Stimulated activated naive B cell treated with anti-CD40 and anti-IgM and Interleukin-4, amounts not matched to agents 10 μg/mL and 1 μg/mL and 100 μg/mL, for 72 hours (primary cell): ENCODE measurements at regions not wholly inside any gene's neighbourhood (a gene's known extent, or its start where the extent isn't known, plus 50 kb on each side); places are given as distances from the start of the nearest gene placed in this dataset.

Experiments
- ATAC-seq, 2 donors: fragments of 150-1000 bp; cut with Tn5 transposase; replicated peaks; 2 replicates each; pipeline ENCODE4 v1.10.0; 2021; ENCODE audit warnings: moderate library complexity in 1 of 2
- DNase-seq: peaks from one replicate; pipeline ENCODE4 v3.0.0; 2021
- H3K27ac Mint-ChIP-seq: one replicate; pipeline ENCODE4 v1.8.0; 2022; ENCODE audit warnings: mild to moderate bottlenecking, mixed read lengths
- H3K27me3 Mint-ChIP-seq, 2 donors: one replicate each; pipeline ENCODE4 v1.8.0; 2022; ENCODE audit warnings: mixed read lengths in 2 of 2
- H3K36me3 Mint-ChIP-seq, 2 donors: one replicate each; pipeline ENCODE4 v1.8.0; 2022; ENCODE audit warnings: mixed read lengths in 2 of 2, mild to moderate bottlenecking in 1 of 2
- H3K4me1 Mint-ChIP-seq, 2 donors: one replicate each; pipeline ENCODE4 v1.8.0; 2022; ENCODE audit warnings: mixed read lengths in 2 of 2, mild to moderate bottlenecking in 1 of 2
- H3K4me3 Mint-ChIP-seq, 2 donors: one replicate each; pipeline ENCODE4 v1.8.0; 2022; ENCODE audit warnings: mild to moderate bottlenecking in 2 of 2, mixed read lengths in 2 of 2, moderate library complexity in 1 of 2
- H3K9me3 Mint-ChIP-seq, 2 donors: one replicate each; pipeline ENCODE4 v1.8.0; 2022; ENCODE audit warnings: mixed read lengths in 2 of 2, mild to moderate bottlenecking in 1 of 2

GRCh38 chrX:97666890-97667289, 783.2 kb downstream of the RPA4 start:
- H3K27ac Mint-ChIP-seq: no peak overlapping the region
- H3K4me1 Mint-ChIP-seq: no peaks in the 10 kb centered on the region
- H3K9me3 Mint-ChIP-seq: peaks cover 0 to 2% of the 10 kb centered on the region in 2 donors
- no peaks in the 10 kb centered on the region for H3K36me3 Mint-ChIP-seq
- no peak overlapping the region for H3K4me3 Mint-ChIP-seq
- H3K27me3 Mint-ChIP-seq: no peaks in the 10 kb centered on the region
- DNase-seq (no peak), ATAC-seq (no peak)

GRCh38 chrX:97668126-97668525, 784.4 kb downstream of the RPA4 start:
- Mint-ChIP-seq H3K27ac (no peak overlapping the region), H3K9me3 (peaks cover 0 to 2% of the 10 kb centered on the region in 2 donors), H3K36me3 (no peaks in the 10 kb centered on the region), H3K4me3 (no peak overlapping the region), H3K27me3 (no peaks in the 10 kb centered on the region), H3K4me1 (no peaks in the 10 kb centered on the region)
- DNase-seq: no peak
- ATAC-seq: no peak

DNA sequence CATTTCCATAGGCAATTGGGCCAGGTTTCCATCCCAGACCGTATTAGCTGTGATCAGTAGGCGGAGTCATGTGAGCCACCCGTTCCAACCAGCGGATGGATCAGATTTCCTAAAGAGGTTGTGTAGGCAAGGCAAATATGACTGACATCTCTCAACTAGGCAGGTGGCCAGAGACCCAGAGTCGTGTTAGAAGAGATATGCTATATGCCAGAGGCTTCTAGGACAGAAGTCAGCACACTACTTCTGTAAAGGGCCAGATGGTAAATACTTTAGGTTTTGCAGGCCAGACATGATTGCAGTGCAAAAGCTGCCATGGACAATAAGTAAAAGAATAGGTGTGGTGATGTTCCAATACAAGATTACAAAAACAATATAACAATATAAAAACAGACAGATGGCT, 788.4 kb downstream of the RPA4 start:
- peaks cover 0 to 6% of the 10 kb centered on the region in 2 donors for H3K27me3 Mint-ChIP-seq
- H3K4me1 Mint-ChIP-seq: no peaks in the 10 kb centered on the region
- no peak for ATAC-seq
- no peak overlapping the region for H3K4me3 Mint-ChIP-seq
- no peak overlapping the region for H3K27ac Mint-ChIP-seq
- no peaks in the 10 kb centered on the region for H3K9me3 Mint-ChIP-seq
- DNase-seq: no peak
- no peaks in the 10 kb centered on the region for H3K36me3 Mint-ChIP-seq

DNA sequence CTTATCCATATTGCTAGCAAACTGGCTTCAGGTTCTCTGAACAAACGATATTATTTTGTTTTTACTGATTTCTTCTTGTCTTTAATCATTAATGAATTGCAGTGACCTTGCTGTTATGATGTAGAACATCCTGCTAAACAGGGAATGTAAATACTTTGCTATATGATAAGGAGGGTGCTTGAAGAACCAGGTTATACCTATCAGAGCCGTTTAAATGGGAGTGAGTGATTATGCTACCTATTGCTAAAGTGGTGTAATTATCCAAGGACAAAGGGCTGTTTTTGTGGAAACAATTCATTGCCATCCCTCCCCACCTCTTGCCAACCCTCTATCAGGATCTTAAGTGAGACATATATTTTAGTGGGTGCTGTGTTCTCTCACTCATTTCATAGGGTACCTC, 788.9 kb downstream of the RPA4 start:
- no peak overlapping the region for H3K4me3 Mint-ChIP-seq
- peaks cover 0 to 6% of the 10 kb centered on the region in 2 donors for H3K27me3 Mint-ChIP-seq
- H3K4me1 Mint-ChIP-seq: no peaks in the 10 kb centered on the region
- ATAC-seq (no peak), DNase-seq (no peak)
- no peak overlapping the region for H3K27ac Mint-ChIP-seq
- H3K36me3 Mint-ChIP-seq: no peaks in the 10 kb centered on the region
- no peaks in the 10 kb centered on the region for H3K9me3 Mint-ChIP-seq

DNA sequence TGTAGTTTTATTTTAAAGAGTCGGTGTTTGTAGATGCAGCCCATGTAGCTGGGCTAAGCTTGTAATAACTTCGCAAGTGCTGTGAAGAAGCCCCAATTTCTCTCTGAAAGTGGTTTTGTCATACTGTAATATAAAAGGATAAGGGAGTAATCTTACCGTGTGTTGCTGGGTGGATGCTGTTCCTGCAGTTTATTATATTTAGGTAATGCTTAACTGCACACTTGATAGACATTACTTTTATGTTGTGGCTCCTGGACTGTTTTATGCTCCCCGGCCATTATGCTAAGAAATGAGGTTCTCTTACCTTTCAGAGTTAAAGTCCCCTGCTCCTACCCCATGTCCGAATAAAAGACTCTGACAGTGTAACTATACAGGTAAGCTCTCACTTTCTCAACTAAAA, 789.4 kb downstream of the RPA4 start:
- Mint-ChIP-seq H3K9me3 (no peaks in the 10 kb centered on the region), H3K36me3 (no peaks in the 10 kb centered on the region), H3K27me3 (peaks cover 0 to 6% of the 10 kb centered on the region in 2 donors), H3K27ac (no peak overlapping the region), H3K4me1 (no peaks in the 10 kb centered on the region), H3K4me3 (no peak overlapping the region)
- no peak for ATAC-seq
- DNase-seq: no peak

GRCh38 chrX:97682991-97683840, 799.5 kb downstream of the RPA4 start:
- Mint-ChIP-seq H3K27me3 (peaks cover 0 to 10% of the 10 kb centered on the region in 2 donors), H3K9me3 (no peaks in the 10 kb centered on the region), H3K4me3 (no peak overlapping the region), H3K4me1 (no peaks in the 10 kb centered on the region), H3K36me3 (no peaks in the 10 kb centered on the region), H3K27ac (no peak overlapping the region)
- ATAC-seq (no peak), DNase-seq (no peak)

GRCh38 chrX:97685753-97686152, 802.0 kb downstream of the RPA4 start:
- Mint-ChIP-seq H3K4me3 (no peak overlapping the region), H3K27me3 (peaks cover 0 to 4% of the 10 kb centered on the region in 2 donors), H3K36me3 (no peaks in the 10 kb centered on the region), H3K9me3 (no peaks in the 10 kb centered on the region), H3K4me1 (no peaks in the 10 kb centered on the region), H3K27ac (no peak overlapping the region)
- ATAC-seq: peak; percentile 44 to 58
- no peak for DNase-seq

GRCh38 chrX:97691901-97692455, 808.3 kb downstream of the RPA4 start:
- no peak for ATAC-seq
- Mint-ChIP-seq H3K9me3 (no peaks in the 10 kb centered on the region), H3K27me3 (peaks cover 0 to 2% of the 10 kb centered on the region in 2 donors), H3K36me3 (no peaks in the 10 kb centered on the region), H3K4me1 (no peaks in the 10 kb centered on the region), H3K27ac (no peak overlapping the region), H3K4me3 (no peak overlapping the region)
- DNase-seq: no peak

DNA sequence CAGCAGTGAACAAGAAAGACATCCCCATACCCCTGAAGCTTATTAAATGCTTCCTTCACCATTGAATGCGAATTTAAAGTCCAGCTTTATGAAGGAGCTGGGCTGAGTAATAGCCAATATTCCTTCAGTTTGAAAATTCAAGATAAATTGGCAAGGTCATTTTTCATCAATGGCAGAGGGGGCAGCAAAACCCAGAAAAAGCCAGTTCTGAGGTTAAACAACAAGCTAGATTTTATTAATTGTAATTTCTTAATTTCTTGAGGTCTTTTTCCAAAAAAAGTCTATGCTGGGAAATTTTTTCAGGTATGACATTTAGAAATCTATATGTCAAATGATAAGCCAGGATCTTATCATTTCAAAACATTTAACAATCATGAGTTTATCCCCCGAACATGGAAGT, 808.9 kb downstream of the RPA4 start:
- H3K9me3 Mint-ChIP-seq: no peaks in the 10 kb centered on the region
- ATAC-seq: no peak
- no peak for DNase-seq
- no peaks in the 10 kb centered on the region for H3K27me3 Mint-ChIP-seq
- no peaks in the 10 kb centered on the region for H3K4me1 Mint-ChIP-seq
- H3K27ac Mint-ChIP-seq: no peak overlapping the region
- H3K4me3 Mint-ChIP-seq: no peak overlapping the region
- H3K36me3 Mint-ChIP-seq: no peaks in the 10 kb centered on the region

GRCh38 chrX:97700547-97700946, 816.8 kb downstream of the RPA4 start:
- Mint-ChIP-seq H3K27ac (no peak overlapping the region), H3K4me3 (no peak overlapping the region), H3K36me3 (no peaks in the 10 kb centered on the region), H3K27me3 (no peaks in the 10 kb centered on the region), H3K4me1 (no peaks in the 10 kb centered on the region), H3K9me3 (peaks cover 0 to 1% of the 10 kb centered on the region in 2 donors)
- DNase-seq: no peak
- ATAC-seq: no peak

DNA sequence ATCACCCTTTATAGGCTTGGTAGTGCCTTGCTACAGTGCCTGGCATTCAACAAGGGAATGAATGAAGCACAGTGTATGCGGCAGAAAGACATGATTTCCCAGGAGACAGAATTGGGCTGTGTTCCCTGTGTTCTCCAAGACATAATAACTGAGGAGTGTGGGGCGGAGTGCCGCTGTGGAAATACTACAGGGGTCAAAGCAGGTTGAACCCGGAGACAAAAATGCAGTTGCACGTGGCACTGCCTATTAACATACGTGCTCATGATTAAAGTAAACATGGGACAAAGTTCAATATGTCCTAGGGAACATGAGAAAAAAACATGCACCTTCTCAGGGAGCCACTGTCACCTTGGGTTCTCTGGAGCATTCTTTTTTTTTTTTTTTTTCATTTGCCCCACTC, 820.8 kb downstream of the RPA4 start:
- Mint-ChIP-seq H3K4me3 (no peak overlapping the region), H3K36me3 (no peaks in the 10 kb centered on the region), H3K27me3 (no peaks in the 10 kb centered on the region), H3K27ac (no peak overlapping the region), H3K4me1 (no peaks in the 10 kb centered on the region), H3K9me3 (no peaks in the 10 kb centered on the region)
- DNase-seq (no peak), ATAC-seq (no peak)

DNA sequence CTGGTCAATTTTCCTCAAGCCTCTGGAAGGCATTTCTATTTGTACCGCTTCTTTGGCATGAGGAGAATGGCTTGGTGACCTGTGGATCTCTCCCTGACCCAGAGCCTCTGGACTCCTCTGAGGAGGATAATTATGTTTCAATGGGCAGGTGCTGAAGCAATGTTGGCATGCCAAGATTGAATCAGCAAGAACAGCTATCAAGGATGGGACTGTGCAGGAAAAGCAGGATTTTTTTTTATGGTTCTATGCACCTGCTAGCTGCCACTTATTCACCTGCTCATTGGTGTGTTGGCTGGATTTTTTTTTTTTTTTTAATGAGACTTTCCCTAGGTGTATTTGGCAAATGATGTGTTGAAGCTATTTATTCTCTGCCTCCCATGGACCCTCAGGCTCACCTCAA, 821.2 kb downstream of the RPA4 start:
- H3K9me3 Mint-ChIP-seq: no peaks in the 10 kb centered on the region
- no peak overlapping the region for H3K4me3 Mint-ChIP-seq
- H3K27ac Mint-ChIP-seq: no peak overlapping the region
- DNase-seq (no peak), ATAC-seq (no peak)
- no peaks in the 10 kb centered on the region for H3K4me1 Mint-ChIP-seq
- no peaks in the 10 kb centered on the region for H3K36me3 Mint-ChIP-seq
- H3K27me3 Mint-ChIP-seq: no peaks in the 10 kb centered on the region

GRCh38 chrX:97705936-97706335, 822.2 kb downstream of the RPA4 start:
- DNase-seq (no peak), ATAC-seq (no peak)
- Mint-ChIP-seq H3K27me3 (no peaks in the 10 kb centered on the region), H3K9me3 (no peaks in the 10 kb centered on the region), H3K4me3 (no peak overlapping the region), H3K4me1 (no peaks in the 10 kb centered on the region), H3K36me3 (no peaks in the 10 kb centered on the region), H3K27ac (no peak overlapping the region)

DNA sequence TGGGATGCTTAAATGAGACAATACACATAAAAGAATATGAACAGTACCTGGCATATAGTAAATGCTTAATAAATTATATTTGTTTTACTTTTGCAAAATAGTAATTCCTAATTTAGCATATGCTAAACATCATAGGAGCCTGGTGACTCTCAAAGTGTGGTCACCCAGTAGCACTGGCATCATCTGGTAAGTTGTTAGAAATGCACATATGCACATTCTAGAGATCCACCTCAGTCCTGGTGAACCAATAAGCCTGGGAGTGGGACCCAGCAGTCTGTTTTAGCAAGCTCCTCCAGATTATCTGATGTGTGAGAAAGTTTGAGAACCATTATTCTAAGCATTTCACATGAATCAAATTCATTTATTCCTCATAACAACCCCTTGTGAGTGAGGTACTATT, 830.4 kb downstream of the RPA4 start:
- H3K27me3 Mint-ChIP-seq: no peaks in the 10 kb centered on the region
- DNase-seq (no peak), ATAC-seq (no peak)
- H3K9me3 Mint-ChIP-seq: no peaks in the 10 kb centered on the region
- no peaks in the 10 kb centered on the region for H3K36me3 Mint-ChIP-seq
- no peaks in the 10 kb centered on the region for H3K4me1 Mint-ChIP-seq
- H3K27ac Mint-ChIP-seq: no peak overlapping the region
- H3K4me3 Mint-ChIP-seq: no peak overlapping the region

DNA sequence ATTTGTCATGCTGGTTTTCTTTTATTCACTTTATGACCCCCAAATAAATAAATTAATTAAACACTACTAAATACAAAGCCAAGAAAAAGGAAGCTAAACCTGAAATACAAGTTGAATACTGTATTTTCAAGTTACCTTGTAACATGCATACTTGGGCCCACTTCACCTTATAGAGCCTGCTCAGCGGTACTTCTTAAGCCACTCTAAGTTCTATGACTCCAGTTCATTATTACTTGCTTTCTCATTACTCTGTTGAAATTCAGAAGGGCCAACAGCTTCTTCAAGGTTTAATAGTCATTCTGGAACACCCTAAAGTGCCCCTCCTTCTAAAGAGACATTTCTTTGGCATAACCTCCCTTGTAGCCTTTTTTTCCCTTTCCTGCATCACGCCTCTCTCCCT, 844.5 kb downstream of the RPA4 start:
- Mint-ChIP-seq H3K27ac (no peak overlapping the region), H3K36me3 (no peaks in the 10 kb centered on the region), H3K27me3 (no peaks in the 10 kb centered on the region), H3K9me3 (peaks cover 0 to 2% of the 10 kb centered on the region in 2 donors), H3K4me3 (no peak overlapping the region), H3K4me1 (no peaks in the 10 kb centered on the region)
- DNase-seq: no peak
- no peak for ATAC-seq
